Myocyte (in vitro differentiated cells): ENCODE measurements at regions not wholly inside any gene's neighbourhood (a gene's known extent, or its start where the extent isn't known, plus 50 kb on each side); places are given as distances from the start of the nearest gene placed in this dataset.
"Not testable (repeated sequence)": the region's sequence is repeated elsewhere in the genome, so short reads cannot be mapped to it uniquely, and the experiment has no call there.

Experiments used
- DNase-seq: peaks from one replicate; pipeline ENCODE4 v3.0.0-alpha.2; 2012; ENCODE audit warnings: low read depth

DNA sequence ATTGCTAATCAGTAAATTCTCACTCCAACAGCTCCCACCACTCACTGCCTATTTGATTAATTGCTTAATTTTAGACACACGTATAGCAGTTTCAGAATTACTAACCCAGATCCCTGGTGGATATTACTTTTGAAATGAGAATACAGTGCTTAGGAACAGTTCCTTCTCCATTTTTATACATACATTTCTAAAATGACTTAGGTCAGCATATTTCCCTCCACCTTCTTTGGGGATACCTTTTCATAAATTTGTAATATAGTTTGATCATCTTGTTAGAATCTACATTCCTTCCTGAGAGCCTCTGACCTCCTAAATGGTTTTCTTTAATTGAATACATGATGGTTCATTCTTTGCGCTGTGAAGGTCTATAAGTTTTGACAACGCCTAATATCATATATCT lies 279.8 kb upstream of the NETO1 start:
- no peak for DNase-seq

DNA sequence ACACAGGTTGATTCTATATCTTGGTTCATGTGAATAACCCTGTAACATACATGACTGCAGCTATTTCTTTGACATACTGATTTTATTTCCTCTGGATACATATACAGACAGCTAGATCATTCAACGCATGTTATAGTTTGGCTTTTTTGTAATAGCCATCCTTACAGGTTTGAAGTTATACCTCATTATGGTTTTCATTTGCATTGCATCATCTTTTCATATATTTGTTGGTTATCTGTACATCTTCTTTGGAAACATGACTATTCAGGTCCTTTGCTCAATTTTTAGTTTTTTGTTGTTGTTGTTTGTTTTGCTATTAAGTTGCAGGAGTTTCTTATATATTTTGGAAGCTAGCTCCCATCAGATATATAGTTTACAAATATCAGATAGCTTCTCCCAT lies 276.2 kb upstream of the NETO1 start:
- DNase-seq: no peak

DNA sequence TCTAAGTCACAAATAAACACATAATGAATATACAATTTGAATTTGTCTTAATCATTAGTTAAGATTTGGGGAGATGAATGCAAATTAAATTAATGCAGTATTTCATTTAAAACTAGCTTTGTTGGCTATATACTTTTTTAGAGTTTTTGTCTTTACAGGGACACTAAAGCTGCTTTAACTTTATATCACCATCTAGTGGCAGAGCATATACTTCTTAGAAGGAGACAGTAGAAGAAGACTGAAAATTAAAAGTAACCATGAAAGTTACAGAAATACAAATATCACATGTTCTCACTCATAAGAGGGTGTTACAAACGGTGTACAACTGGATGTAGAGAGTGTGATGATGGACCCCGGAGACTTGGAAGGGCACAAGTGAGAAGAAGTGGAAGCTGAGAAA lies 268.3 kb upstream of the NETO1 start:
- no peak for DNase-seq

DNA sequence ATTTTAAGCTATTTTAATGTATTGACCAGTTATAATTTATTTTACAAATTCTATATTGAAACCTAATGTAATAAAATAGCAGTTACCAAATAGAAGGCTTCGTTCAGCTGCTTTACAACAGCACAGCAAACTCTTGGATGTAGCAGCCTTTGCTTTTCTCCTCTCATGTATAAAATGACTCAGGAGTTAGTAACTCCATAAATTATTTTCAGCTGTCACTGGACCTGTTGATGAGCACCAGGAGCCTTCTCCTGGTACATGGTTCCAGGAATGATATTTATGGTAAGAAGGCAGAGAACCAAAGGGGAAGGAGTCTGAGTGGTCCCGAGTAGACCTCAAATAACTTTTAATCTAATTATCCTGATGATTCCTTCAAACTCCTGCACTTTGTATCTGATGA lies 256.4 kb upstream of the NETO1 start:
- DNase-seq: no peak

DNA sequence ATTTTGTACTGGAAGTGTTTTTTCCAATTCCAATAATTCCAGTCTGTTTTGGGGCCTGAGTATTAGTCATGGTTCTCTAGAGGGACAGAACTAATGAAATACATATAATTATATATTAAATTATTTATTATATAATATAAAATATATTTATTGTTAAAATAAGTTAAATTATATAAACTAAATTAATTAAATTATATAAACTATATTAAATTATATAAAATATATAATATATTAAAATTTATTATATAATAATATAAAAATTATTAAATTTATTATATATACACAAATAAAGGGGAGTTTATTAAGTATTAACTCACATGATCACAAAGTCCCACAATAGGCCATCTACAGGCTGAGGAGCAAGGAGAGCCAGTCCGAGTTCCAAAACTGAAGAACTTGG lies 253.4 kb upstream of the NETO1 start:
- no peak for DNase-seq

DNA sequence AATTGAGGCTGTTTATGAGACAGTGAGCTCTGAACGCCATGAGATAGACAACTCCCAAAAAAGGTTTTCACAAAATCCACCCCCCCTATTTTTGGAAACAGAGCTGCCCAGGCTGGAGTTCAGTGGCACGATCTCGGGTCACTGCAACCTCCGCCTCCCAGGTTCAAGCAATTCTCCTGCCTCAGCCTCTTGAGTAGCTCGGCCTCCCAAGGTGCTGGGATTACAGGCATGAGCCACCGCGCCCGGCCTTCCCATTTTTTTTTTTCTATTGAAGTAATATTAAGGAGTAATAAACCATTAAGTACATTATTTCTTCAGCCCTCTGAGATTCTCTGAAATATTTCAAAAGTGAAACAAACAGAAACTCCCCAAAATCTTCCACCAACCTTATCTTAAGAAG lies 252.8 kb upstream of the NETO1 start:
- DNase-seq: no peak

DNA sequence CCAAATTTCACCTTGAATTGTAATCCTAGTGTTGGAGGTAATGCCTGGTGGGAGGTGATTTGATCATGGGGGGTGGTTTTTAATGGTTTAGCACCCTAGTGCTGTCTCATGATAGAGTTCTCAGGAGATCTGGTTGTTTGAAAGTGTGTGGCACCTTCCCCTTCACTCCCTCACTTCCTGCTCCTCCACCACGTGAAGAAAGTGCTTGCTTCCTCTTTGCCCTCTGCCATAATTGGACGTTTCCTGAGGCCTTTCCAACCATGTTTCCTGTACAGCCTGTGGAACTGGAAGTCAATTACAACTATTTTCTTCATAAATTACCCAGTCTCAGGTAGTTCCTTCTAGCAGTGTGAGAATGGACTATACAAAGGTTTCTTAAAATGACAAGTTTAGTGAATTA lies 251.8 kb upstream of the NETO1 start:
- no peak for DNase-seq

DNA sequence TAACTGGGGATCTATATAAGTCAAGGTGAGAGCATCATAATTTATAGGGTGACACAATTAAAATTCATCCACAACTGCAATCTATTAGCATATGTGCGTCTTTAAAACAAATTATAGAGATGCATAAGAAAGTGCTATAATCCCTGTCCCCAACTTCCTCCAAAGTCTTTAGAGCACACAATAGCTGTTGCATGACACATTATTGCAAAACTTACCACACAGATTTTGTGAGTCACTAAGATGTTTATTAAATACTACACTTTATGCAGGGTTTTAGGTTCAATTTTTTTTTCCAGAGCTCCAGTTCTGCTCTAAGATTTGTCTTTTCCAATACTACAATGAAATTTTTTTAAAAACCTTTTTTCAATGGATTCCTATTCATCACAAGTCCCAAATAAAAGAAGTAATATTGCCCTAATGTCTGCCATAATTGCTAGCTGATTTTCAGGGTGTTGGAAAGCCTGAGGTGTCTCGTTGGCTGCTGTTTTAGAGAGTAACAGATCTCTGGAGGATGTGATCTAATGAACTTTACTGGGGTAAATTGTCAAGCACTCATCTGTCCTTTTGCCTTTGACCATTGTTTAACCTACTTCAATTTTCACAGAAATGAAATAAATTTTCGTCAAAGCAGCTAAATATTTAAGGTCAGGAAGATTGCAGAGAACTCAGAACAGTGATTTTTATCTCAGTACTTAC lies 250.5 kb upstream of the NETO1 start:
- no peak for DNase-seq

DNA sequence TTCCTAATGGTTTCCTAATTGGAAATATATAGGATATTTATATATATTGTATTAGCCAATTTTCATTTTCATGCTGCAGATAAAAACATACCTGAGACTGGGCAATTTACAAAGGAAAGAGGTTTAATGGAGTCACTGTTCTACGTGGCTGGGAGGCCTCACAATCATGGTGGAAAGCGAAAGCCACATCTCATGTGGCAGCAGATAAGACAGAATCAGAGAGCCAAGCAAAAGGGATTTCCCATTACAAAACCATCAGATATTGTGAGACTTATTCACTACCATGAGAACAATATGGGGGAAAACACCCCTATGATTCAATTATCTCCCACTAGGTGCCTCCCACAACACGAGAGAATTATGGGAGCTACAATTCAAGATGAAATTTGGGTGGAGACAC lies 242.5 kb upstream of the NETO1 start:
- DNase-seq: no peak

DNA sequence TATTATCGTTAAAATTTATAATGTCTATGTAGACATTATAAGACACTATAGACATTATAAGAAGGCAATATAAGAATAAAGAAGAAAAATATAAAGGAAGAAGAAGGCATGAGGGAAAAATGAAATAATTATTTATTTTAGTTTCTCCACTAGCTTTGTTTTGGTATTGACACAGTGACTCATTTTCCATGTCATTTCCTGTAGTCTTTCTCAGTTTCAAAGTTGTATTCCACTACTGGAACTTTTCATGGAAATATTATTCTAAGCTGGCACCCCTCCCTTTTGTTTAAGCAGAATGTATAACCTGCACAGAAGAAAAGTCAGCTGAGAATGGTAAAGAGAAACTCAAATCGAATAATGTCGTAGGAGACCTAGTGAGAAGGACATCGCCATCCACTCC lies 234.2 kb upstream of the NETO1 start:
- DNase-seq: no peak

- DNase-seq: not testable (repeated sequence)
Measured at GRCh38 chr18:73101491-73101890, 233.7 kb upstream of the NETO1 start.

GRCh38 chr18:73099759-73100158 lies 232.0 kb upstream of the NETO1 start:
- no peak for DNase-seq

DNA sequence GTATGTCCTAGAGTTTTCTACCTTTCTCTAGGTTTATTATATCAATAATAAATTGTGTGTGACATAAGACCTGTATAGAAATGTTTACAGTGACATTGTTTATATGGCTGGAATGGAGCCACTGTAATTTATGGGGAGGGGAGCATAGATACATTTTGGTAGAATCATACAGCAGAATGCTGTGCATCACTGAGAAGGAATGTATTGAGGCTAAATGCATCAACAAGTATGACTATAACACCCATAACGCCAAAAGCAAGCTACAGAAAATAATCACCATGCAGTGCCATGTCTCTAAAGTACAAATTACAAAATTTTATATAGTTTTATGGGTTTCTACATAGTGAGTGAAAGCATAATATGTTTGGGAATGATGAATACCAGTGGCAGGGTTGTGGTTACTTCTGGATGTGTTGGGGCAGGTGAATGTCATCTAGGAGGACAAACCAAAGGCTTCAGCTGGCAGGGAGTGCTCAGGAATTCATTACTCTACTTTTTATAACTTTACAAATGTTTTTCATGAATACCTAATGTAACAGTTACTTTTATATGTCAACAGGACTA lies 226.0 kb upstream of the NETO1 start:
- no peak for DNase-seq

- DNase-seq: no peak
Measured at GRCh38 chr18:73088445-73088844, 220.7 kb upstream of the NETO1 start.

GRCh38 chr18:73087282-73087977 lies 219.6 kb upstream of the NETO1 start:
- no peak for DNase-seq

- no peak for DNase-seq
Measured at GRCh38 chr18:73079920-73080319, 212.1 kb upstream of the NETO1 start.

GRCh38 chr18:73060666-73061288 lies 193.0 kb upstream of the NETO1 start:
- no peak for DNase-seq

GRCh38 chr18:73059280-73059679 lies 191.5 kb upstream of the NETO1 start:
- no peak for DNase-seq

DNA sequence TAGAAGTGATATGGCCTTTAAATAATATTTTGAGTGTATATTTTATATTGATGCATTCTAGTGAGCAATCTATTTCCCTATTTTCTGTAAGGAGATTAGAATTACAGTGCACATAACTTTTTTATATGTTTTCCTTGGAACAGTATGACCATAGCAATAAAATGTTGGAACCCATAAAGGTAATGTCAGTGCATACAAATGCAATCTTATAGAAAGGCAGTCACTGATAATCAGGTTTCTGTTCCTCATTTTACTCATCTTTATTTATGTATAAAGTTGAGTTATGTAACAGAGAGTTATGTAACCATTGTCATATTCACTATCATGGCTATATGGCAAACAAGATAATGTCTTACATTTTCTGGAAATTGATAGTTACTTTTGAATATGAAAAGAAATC lies 179.9 kb upstream of the NETO1 start:
- DNase-seq: no peak

- no peak for DNase-seq
Measured at GRCh38 chr18:73045037-73045436, 177.2 kb upstream of the NETO1 start.

GRCh38 chr18:73043611-73044010 lies 175.8 kb upstream of the NETO1 start:
- DNase-seq: no peak

DNA sequence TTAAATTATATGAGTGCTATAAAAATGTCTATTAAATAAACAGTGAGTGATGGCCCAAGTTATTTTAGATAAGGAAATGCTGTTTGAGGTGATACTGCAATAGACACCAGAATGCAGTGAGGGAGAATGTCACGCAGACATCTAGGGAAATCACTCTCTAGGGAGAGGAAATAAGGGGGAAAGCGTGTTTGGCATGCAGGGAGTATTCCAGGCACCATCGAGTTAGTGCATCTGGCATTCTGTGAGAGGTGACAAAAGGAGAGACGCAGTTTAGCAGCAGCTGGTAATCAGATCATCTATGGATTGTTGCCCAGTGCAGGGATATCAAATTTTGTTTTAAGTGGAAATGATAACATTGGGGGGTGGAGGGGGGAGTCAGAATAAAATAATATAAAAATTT lies 175.4 kb upstream of the NETO1 start:
- DNase-seq: no peak

DNA sequence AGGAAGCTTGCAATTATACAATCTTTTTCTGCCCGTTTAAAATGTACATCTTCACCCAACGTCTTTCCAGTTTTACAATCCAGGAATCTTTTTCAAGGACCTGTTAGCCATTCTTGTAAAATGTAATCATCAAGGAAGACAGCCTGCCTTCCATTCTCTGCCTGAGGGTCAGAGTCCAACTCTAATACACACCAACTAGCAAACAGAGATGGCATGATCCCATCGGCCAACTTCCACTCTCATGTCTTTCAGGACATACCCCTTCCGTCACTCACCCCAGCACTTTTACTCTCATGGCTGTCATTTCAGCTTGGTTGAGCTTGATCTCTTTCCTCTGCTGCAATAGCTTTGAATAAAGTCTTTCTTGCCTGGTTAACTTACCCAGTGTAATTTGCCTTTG lies 172.5 kb upstream of the NETO1 start:
- no peak for DNase-seq
